Prostate gland (tissue), 2 donors: ENCODE measurements at regions not wholly inside any gene's neighbourhood (a gene's known extent, or its start where the extent isn't known, plus 50 kb on each side); places are given as distances from the start of the nearest gene placed in this dataset.

ENCODE experiments used
- POLR2A ChIP-seq: fragments of 450-650 bp; IDR thresholded peaks from one replicate; pipeline ENCODE4 v1.6.1; 2016; ENCODE audit warnings: antibody characterized with exemption, mild to moderate bottlenecking
- TF ChIP-seq, protein P1 (sequence below), 4 experiments: fragments of 200-600 bp in 2 of 4; fragments of 450-650 bp in 2 of 4; sonication (generic) in 2 of 4; IDR thresholded peaks; 1 replicate in 3 of 4; 2 replicates in 1 of 4; pipeline ENCODE4 v1.5.1; 2016 to 2019; ENCODE audit warnings: antibody characterized with exemption in 4 of 4, mild to moderate bottlenecking in 2 of 4, moderate library complexity in 2 of 4

DNA sequence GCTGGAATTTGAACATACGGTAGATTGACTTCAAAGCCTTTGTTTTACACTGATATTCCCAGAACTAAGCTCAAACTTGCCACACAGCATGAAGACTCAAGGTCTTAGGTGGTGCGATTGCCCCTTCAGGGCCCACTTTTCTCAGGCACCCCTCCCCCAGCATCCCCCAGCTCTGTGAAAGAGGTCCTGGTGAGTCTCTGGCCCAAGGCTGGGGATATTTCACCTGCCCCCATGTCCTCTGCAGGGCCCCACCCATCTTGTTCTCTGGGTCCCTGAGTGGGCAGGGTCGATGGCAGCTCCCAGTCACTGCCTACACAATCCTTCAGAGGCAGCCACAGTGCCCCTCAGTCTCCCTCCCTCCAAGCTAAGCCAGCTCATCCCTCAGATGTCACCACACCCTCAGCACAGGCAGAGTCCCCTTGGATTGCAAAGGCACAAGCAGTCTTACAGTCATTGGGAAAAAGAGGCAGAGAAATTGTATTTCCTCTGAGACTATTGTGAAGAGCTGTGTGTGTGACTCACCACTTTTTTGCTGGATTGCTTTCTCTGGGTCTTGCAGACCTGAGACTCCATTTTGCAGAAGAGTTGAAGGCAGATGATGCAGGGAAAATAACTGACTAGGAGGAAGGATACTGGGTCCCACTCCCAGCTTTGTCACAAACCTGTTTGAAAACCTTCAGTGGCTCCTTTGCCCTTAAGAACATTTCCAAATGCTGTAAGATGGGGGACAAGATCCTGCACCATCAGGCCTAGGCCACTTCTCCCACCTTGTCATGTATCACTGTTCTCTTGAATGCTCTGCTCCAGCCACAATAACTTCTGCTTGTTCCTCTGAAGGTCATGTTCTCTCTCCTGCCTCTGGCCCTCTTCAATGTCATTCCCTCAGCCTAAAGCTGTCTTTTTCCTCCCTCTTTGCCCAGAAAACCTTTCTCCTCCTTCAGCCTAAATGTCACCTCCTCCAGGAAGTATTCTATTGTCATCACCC, 119.1 kb upstream of the GRIK3 start:
- no peak for TF ChIP-seq POLR2A
- TF ChIP-seq, protein P1, sequence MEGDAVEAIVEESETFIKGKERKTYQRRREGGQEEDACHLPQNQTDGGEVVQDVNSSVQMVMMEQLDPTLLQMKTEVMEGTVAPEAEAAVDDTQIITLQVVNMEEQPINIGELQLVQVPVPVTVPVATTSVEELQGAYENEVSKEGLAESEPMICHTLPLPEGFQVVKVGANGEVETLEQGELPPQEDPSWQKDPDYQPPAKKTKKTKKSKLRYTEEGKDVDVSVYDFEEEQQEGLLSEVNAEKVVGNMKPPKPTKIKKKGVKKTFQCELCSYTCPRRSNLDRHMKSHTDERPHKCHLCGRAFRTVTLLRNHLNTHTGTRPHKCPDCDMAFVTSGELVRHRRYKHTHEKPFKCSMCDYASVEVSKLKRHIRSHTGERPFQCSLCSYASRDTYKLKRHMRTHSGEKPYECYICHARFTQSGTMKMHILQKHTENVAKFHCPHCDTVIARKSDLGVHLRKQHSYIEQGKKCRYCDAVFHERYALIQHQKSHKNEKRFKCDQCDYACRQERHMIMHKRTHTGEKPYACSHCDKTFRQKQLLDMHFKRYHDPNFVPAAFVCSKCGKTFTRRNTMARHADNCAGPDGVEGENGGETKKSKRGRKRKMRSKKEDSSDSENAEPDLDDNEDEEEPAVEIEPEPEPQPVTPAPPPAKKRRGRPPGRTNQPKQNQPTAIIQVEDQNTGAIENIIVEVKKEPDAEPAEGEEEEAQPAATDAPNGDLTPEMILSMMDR (IDR thresholded peaks at IDR 0.05): no peak
